GM21717 (cell line): ENCODE measurements at regions not wholly inside any gene's neighbourhood (a gene's known extent, or its start where the extent isn't known, plus 50 kb on each side); places are given as distances from the start of the nearest gene placed in this dataset.

ENCODE experiments used
- ATAC-seq: cut with Tn5 transposase; IDR thresholded peaks from one replicate; pipeline ENCODE4 v1.9.1; 2021; ENCODE audit warnings: mild to moderate bottlenecking, moderate library complexity; ENCODE audit not compliant: unreplicated experiment

DNA sequence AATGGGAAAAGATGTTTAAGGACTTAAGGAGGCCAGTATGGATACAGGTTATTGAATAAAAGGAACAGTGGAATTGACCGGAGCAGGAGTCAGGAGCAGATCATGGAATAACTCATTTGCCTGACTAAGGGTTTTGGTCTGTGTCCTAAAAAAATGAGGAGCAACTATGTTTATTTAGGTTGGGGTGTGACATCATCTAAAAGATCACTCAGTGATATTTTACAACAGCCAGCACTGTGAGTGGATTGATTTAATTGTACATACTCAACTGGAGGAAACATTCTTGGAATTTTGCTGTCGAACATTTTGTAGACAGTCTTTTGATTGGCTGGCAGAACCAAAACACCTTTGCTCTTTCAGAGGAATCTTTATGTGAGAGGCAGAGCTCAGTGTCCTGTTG, 348.6 kb upstream of the CDIN1 start:
- no peak for ATAC-seq

DNA sequence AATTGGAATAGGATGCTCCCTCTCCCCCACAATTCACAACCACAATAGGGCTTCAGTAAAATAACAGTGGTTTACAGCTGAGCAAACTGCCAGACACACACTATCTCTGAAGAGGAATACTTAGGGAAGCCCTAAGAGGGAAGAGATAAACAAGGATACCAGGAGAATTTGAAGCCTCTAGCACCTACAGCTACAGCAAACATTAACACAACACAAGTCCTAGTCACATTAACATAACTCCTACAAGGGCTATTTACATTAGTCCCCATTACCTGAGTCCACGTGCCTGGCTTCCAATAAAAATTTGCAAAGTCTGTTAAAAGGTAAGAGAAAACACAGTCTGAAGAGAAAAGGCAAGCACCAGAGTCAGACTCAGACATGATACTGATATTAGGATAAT, 346.9 kb upstream of the CDIN1 start:
- no peak for ATAC-seq

DNA sequence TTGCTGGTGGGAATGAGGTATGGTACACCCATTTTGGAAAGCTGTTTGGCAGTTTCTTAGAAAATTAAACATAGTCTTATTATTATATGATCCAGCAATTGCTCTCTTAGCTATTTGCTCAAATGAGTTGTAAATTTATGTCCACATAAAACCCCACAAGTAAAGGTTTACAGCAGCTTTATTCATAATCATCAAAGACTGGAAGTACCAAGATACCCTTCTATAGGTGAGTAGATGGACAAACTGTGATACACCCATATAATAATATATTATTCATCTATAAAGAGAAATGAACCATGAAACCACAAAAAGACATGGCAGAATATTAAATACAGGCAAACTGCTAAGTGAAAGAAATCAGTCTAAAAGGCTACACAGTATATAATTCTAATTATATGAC, 344.7 kb upstream of the CDIN1 start:
- no peak for ATAC-seq

DNA sequence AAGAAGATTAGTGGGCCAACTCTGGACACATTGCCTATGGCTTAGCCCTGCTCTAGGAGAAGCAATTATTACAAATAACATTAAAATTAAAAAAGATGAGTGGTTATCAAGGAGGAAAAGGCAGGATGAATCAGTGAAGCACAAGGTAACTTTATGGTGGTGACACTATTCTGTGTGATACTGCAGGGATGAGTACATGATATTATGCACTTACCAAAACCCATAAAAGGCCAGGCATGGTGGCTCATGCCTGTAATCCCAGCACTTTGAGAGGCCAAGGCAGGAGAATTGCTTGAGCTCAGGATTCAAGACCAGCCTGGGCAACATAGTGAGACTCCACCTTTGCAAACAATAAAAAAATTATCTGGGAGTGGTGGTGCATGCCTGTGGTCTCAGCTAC, 344.3 kb upstream of the CDIN1 start:
- no peak for ATAC-seq

DNA sequence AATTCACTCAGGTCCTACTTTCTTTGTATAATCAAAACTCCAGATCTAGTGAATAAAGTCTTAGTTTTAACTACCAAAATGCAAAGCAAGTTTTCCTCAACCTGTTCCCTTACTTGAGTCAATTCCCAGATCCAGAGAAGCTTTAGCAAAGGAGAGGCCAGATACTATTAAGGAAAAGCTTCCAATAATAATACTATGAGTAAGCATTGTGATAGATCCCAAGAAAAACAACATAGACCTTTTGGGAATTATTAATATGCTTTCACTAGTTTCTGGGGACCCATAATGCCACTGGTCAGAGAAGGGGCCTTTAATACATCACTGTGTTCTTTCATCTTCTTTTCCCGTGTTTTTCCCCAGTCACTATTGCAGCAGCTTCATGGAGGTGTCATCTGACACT, 339.9 kb upstream of the CDIN1 start:
- ATAC-seq = no peak

DNA sequence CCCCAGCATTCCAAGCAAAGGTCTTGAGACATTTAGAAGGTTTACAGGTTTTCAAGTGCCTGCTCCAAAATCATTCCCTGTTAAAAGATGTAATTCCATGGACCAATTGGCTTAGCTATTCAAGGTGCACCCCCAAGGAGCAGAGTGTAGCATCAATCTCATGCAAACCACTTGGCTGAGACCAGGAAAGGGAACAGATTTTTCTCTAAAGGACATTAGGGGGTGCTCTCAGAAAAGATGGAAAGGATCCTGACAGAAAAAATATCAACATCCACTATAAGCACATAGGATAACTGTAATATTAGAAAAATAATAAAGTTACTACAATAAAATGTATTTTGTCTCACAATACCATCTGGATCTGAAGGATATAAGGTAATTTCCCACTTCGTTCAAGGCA, 328.0 kb upstream of the CDIN1 start:
- no peak for ATAC-seq

DNA sequence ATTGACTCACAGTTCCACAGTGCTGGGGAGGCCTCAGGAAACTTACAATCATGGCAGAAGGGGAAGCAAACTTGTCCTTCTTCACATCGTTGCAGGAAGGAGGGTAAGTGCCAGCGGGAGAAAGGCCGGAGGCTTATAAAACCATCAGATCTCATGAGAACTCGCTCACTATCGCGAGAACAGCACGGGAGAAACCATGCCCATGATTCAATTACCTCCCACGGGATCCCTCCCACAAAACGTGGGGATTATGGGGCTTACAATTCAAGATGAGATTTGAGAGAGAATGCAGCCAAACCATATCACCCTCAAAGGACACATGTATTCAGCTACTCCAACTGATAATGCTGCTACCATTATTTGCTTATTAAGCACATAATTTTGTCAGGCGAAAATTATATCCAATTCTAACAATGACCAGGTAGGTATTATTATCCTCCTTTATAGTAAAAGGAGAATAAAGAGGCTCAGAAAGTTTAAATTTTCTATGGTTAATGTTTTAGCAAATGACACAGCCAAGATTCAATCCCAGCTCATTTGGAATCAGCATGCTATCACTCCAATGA, 327.2 kb upstream of the CDIN1 start:
- ATAC-seq = no peak

DNA sequence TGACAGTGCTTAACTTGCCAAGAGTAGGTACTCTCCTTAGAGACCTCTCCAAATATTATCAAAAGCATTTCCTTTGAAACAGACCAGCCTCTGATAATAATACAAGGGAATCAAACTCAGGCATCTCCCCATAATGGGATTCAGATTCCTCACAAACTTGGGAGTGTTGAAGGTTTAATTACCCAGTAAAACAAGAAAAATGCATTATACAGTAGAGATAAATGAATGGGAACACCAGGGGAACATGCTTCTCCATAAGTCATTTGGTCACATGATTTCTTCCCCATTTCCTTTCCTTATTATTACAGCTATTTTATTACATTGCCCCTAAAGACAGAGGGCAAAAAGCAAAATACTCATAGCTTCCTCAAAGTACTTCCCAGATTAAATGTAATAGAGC, 325.0 kb upstream of the CDIN1 start:
- ATAC-seq = no peak

DNA sequence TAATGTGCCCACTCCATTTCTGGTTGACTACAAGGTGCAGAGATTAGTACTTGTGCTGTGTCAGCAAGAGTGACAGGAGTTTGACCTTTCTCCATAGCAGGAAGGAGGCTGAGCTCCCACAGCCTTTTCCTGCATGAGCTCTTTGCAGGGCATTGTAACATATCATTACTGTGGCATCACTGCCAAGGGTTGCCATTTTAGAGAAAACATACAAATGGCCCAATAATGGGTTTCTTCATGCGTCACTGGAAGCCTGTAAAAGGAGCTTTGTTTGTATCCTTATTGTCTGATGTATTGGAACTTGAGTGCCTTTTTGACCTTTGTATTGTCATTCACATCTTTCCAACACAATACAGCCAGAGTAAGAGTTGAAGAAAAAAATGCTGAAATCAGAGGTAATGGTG, 323.0 kb upstream of the CDIN1 start:
- no peak for ATAC-seq

DNA sequence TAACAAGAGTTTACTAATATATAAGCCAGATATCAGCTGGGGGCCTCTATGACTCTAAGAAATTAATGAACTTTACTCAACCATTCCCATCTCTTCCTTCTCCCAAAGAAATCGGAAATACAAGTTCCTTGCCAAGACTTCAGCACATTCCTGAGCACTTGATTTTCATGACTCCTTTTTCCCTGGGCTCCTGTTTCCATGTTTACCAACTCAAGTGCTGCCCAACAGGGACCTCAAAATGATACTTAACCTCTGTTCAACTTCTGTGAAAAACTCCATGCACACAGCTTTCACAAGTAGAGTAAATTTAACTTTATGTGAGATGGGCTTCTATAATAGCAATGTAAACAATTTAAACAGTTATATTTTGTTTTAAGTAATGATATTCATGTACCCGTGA, 315.8 kb upstream of the CDIN1 start:
- ATAC-seq = no peak

DNA sequence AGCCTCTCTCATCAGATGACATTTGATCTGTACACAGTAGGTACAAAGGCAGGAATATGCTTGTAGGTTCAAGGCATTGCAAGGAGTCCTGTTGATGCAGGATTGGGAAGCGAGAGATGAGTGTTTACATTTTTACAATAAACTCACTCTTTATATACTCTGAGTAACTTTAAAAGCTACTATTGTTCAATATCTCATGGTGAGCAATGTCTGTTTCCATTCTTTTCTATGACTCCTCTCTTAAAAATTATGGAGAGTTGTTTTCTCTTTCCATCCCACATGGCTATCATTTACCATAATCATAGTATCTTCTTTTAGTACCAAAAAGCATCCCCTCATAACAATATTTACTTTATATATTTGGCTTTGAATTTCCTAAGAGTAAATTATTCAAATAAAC, 314.0 kb upstream of the CDIN1 start:
- ATAC-seq = no peak

DNA sequence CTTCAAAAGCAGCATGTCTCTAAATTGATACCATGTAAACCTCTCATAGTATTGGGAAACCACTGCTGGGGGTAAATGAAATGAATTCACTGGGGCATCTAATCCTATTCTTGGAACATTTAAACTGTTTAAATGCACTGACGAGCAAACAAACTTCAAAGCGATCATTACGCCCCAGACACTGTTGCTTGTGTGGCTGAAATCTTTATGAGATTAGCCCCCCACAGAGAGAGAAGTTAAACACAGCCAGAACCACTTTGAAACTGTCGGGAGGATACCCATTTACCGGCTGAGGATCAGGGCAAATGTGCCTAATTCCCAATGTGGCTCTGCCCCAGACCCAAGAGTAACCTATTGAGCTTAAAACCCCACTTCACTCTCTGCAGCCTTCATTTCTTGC, 308.4 kb upstream of the CDIN1 start:
- ATAC-seq = no peak

DNA sequence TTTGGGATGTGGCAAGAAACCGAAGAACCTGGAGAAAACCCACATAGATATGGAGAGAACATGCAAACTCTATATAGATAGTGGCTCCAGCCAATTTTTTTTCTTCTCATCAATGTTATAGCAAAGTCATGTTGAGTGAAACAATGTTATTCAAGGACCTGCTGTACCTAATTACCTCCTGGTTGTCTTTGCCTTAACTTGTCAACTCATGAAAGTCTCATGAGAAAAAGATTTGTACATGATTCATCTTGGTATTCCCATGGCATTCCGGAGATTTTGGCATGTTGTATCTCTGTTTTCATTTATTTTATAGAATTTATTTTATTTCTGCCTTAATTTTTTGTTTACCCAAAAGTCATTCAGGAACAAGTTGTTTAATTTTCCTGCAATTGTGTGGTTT, 303.8 kb upstream of the CDIN1 start:
- ATAC-seq = no peak

DNA sequence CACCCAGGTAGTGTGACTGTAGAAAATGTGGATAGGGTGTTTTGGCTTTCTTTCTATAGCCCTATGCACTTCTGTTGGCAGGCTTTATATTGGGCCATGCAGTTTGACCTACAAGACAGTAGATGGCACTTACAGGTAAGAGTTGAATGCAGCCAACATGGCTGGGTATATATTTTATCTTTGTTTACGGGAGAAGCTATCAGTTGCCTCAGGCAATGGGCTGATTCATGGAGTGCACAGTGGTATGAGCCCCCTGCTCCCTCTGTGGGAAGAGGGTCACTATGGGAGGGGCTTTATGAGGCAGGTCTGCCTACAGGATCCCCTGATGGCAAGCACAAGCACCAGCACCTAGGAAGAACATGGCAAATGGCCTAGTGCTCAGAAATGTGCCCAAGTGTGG, 301.2 kb upstream of the CDIN1 start:
- ATAC-seq = no peak

DNA sequence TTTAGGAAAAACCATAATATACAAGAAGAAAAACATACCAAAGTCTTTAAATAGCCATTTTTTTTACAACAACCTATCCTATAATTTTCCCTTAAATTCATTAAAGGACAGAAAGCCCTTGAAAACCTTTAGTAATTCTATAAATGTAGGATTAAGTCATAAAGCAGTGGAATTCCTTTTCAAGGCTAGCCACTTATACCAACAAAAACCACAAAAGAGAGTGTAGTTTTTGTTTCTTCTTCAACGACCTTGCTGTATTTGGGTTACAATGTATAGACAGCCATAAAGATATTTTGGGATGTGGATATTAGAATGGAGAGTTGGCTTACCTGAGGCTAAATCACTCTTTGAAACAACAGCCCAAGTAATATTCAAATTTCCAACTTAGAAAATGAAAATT, 296.6 kb upstream of the CDIN1 start:
- no peak for ATAC-seq

DNA sequence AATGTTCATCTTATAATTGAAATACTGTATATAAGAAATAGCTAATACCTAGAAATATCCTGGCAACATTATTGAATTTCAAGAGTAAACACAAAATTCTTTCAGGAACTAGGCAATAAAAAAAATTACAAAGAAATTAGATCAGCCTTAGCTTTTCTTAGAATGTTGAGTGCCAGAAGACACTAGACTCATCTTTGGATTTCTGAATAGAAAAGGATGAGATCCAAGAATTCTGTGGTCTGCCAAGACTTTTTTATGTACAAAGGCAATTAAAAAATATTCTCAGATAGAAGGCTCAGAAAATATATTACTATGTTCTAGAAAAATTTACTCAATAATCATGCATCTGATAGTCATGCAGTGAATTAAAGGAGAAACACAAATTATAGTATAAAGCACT, 294.5 kb upstream of the CDIN1 start:
- ATAC-seq = no peak

DNA sequence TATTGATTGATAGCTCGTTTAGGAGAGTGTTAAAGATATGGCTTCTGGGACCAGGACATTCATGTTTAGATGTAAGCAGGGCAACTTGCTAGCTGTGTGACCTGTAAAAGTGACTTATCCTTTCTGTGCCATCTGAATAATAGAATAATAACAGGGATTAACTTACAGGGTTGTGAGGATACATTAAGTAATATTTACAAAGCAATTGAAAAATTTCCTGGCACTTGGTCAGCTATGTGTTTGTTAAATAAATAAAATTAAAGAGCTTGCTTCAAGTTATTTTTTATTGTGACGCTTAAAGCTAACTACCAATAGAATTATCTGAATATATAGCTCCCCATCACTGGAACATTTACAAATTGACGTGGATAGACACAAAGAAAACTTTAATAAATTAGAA, 287.9 kb upstream of the CDIN1 start:
- ATAC-seq = no peak

DNA sequence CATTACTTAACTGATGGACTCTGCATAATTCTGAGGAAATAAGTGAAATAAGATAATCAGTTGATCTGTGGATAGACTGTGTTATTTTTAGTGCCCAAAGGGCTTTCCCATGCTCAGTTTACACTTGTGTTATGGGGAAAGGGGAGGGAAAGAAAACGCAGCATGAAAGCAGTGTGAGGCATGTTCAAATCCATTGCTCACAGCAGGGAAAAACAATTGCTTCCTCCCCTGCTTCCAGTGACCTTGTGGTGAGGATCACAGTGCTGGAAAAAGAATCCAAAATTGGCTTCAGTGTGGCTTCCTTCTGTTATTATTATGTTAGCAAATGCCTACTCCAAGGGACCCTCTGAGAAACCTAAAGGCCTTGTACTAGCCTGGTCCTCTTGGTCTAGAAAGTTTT, 285.1 kb upstream of the CDIN1 start:
- ATAC-seq = no peak

DNA sequence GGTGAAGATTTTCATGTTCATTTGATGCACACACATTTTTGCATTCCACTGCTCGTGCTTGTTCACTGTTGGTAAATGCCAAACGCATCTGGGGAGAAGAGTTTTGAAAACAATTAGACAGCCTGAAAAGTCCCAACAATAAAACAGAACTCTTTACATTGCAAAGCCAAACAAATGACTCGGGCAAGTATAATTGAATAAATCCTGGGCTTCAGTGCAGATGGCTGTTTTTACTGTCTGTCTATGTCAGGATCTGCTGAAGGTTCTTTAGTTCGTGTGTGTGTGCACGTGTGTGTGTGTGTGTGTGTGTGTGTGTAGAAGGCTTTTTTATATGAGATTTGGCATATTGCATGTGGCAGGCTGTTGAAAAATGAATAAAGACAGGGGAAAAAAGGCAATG, 277.5 kb upstream of the CDIN1 start:
- no peak for ATAC-seq

DNA sequence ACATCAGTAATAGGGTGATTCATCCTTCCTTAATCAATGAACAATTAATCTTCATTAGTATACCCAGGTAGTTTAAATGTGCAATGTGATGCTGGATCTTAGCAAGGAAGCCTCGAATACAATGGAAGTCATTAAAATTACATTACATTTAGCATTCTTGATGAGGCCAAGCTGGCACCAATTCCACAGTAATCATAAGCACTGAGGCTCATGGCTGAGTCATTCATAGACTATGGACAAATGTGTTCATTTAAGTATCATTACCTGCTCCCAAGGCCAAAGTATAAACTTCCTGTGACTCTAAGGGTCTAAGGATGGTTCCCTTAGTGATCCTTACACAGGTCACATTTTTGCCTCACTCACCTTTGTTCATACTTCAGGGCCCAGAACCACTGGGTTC, 266.4 kb upstream of the CDIN1 start:
- ATAC-seq = no peak

DNA sequence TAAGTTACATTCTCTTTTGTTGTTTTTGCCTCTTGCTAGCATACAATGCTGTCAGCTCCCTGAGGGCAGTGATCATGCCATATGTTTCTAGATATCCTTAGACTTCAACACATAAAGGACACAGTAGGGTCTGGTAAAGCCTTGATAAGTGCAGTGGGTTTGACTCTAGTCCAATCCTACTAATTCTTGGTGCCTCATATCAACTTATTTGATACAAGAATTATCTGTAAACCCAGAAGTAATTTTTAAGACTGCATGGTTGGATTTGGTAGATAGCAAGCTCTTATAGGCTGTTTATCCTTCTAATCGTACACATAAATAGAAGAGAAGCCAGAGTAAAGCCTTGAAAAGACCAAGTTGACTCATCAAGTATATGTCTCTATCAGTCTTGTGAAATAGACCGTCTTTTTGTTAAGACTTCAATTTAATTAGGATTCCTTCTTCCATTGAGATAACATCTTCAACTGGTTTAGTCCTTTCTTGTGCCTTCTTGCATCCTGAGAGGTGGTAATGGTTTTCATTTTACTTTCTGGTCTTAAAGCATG, 265.6 kb upstream of the CDIN1 start:
- no peak for ATAC-seq

DNA sequence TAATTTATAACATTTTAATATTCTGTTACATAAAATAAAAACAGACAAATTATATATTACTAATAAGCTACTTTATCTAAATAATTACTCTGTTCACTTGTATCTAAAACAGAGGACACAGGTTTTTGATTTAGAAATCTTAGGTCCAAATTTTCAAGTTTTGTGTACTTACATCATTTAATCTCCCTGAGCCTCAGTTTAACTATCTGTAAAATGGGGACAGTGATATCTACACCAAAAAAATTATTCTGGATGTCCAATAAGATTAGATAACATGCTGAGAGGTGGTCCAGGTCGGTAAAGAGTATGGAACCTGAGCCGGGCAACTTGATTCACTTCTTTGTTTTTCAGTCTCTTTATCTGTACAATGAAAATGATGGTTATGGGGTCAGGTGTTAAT, 263.8 kb upstream of the CDIN1 start:
- ATAC-seq = no peak

DNA sequence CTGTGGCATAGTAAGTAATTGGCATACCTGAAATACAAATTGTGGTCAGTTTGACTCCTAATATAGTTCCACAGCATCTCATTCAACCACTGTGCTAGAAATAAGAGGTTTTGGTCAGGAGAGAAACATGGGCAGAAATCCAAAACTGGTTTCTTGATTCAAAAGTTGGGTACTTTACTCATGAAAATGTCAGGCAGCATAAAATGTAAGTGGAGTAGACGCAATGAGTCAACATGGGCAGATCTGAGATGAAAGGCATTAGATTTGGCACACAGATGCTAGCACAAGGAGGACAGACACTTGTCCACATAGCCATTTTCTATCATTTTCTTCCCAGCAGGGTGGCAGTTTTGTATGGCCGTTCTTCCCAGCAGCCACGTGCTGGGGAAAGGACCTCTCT, 255.8 kb upstream of the CDIN1 start:
- ATAC-seq = no peak

DNA sequence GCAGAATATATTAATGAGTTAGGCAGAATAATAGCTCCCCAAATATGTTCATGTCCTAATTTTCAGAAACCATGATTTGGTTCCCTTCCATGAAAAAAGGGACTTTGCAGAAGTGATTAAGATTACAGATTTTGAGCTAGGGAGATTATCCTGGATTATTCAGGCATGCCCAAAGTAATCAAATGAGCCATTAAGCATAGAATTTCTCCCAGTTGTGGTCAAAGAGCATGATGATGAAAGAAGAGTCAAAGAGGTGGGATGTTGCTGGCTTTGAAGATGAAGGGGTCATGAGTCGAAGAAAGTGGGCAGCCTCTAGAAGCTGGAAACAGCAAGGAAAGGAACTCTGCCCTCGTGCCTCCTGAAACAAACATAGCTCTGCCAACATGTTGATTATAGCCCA, 254.2 kb upstream of the CDIN1 start:
- no peak for ATAC-seq
